Kasumi-1 (cell line): ENCODE measurements at regions not wholly inside any gene's neighbourhood (a gene's known extent, or its start where the extent isn't known, plus 50 kb on each side); places are given as distances from the start of the nearest gene placed in this dataset.
"Not testable (repeated sequence)": the region's sequence is repeated elsewhere in the genome, so short reads cannot be mapped to it uniquely, and the experiment has no call there.

ENCODE experiments used
- DNase-seq, 2 experiments: peaks; one replicate each; lab custom pipeline; 2025; lab: John Stamatoyannopoulos, UW

DNA sequence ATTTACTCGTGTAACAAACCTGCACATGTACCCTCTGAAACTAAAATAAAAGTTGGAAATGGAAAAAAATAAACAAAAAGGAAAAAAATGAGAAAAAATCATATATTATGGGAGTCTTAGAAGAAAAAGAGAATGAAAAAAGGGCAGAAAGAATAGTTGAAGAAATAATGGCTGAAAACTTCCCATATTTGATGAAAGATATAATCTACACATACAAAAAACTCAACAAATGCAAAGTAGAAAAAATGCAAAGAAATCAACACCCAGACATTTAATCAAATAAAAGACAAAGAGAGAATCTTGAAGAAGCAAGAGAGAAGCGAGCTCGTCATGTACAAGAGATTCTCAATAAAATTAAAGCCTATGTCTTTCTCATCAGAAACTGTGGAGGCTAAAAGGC lies 73.8 kb downstream of the SLC25A46 start:
- no peak for DNase-seq

DNA sequence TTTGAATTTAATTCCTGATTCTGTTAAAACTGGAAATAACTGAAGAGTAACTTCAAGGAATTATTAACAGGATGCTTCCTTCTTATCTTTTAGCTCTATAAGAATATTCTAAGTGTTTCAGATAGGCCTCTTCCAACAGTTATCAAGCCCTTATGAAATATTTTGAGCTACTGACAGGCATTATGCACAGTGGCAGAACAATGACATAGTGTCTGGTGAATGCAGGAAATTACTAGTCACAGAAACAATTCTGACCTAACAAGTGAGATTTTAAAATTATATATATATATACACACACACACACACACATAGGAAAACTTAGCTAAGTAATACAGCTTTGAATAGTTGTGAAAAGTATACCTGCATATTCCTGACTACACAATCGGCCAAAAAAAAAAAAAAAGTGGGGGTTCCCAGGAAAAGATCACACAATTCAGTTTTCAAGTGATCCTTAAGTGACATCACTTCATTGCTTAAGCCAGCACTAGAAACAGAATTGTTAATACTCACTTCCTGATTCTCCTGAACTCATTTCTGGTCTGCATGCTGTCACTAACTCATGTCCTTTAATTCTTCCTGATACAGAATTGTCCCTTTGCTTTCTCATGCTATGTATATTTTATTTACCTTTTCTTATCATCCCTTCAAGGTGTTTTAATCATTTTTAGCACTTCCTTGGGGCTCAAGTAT lies 77.3 kb downstream of the SLC25A46 start:
- DNase-seq: peak in 1 of 2 experiments; percentile 5

DNA sequence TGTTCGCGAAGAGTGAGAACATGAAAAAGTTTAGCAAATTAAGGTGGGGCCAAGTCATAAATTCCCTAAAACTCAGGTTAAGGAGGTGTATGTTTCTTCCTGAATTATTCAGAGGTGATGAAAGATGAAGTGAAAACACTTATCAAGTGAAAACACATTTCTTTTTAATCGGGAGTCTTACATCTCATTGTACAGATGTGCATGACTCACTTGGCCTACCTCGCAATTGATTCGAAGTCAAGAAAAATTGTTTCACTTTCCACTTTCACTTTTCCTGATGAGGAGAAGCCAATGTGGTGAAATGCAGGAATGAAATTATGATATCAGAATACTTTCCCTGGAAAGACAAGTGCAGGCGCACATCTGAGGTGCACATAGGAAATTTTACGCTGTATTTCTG lies 78.7 kb downstream of the SLC25A46 start:
- no peak for DNase-seq

DNA sequence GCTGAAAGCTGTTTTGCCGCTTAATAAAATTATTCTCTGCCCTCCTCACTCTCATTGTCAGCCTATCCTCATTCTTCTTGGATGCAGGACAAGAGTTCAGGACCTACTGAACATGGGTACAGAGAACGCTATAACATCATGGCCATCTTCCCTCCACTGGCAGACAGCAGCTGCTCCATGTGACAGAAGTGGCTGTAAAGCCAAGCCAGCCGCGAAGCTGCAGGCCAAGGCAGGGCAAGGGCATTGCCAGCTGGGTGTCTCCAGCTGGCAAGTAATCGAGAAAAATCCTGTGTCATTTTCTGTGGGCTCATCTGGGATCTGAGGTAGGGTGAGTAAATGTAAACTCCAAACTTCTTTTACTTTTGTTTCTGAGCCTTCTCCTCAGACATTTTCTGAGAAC lies 84.8 kb downstream of the SLC25A46 start:
- no peak for DNase-seq

DNA sequence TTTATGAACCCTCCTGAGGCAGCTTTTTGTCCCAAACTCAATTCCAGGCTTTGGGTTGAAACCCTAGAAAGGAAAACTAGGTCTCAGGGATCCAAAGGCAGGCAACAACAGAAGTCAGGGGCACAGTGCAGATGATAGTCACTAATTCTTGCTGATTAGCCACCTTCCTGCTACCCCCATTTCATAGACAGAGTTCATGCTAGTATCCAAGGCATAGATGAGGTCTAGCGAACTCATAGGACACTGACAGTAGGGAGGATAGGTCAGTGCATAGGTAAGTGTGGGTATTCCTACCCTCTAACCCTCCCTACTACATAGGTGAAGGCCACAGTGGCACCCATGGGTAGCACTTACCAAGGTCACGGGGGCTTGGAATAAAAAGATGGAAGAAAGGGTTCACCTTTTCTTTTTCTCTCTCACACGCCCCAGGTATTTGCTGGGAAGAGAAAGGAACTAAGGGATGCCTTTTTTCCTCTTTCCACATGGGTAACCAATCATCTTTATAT lies 86.2 kb downstream of the SLC25A46 start:
- DNase-seq: no peak

DNA sequence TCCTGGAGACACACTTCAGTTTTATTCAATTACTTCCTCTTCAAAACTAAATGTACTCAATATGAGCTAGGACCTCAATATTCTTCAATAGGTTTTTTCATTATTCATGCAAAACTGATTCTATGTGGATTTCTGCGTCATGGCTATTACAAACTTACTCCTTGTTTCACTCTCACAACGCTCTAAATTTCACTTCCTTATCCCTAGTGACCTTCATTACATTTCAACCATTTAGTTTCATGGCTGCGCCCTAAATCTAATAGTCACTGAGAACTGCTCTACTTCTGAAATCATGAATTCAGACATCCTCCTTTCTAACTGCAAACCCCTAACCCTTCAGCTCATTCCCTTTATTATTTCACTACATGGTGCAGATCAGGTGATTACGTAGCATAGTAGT lies 93.9 kb downstream of the SLC25A46 start:
- DNase-seq: no peak

DNA sequence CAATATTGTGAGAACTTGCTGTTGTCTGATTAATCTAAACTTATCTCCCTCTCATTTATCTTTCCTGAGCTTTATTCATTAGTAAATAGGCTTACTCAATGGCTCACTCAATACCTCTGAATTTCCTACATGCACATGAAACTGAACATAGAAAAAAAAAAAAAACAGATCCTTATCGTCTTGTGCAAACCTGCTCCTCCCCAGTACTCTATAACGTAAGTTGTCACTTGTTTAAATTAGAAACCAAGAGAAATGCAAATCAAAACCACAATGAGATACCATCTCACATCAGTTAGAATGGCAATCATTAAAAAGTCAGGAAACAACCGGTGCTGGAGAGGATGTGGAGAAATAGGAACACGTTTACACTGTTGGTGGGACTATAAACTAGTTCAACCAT lies 96.1 kb downstream of the SLC25A46 start:
- not testable (repeated sequence) for DNase-seq

DNA sequence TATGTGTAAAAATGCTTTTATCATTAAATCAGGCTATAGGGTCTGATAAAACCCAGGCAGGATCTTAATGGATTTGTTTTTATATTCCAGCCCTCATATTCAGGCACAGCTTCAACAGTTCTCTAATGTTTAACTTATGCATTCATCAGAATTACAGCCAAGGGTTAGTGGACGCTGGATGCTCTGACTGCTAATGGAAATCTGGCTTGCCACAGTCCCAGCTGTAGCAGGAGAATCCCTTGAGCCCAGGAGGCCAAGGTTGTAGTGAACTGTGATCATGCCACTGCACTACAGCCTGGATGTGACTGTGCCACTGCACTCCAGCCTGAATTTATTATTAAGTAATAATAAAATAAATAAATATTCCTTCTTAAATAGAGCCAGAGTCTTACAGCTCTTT lies 98.0 kb downstream of the SLC25A46 start:
- DNase-seq: no peak

DNA sequence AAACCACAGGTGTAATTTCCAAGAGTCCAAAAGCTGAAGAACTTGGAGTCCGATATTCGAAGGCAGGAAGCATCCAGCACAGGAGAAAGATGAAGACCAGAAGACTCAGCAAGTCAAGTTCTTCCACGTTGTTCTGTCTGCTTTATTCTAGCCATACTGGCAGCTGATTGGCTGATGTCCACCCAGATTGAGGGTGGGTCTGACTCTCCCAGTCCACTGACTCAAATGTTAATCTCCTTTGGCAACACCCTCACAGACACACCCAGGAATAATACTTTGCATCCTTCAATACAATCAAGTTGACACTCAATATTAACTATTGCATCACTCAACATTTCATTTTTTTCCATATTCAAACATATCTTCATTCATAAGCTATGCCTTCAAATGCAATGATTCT lies 99.5 kb downstream of the SLC25A46 start:
- DNase-seq: not testable (repeated sequence)

DNA sequence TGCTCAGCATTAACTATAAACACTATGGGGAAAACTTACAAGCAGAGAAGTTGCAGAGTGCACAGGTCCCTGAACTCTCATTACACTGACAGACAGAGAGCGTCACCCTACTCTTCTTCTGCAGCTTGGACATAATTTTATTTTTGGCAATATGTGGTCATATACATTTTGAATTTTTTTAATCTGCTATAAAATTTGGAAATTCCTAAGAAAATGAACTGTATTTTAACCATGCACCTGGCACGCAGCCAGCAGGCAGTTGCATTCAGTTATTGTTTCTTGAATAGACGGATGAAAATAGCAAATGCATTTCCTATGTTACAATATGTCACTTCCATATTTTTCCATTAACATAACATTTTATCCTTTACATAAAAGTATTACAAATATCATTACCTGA lies 100.2 kb downstream of the SLC25A46 start:
- no peak for DNase-seq

DNA sequence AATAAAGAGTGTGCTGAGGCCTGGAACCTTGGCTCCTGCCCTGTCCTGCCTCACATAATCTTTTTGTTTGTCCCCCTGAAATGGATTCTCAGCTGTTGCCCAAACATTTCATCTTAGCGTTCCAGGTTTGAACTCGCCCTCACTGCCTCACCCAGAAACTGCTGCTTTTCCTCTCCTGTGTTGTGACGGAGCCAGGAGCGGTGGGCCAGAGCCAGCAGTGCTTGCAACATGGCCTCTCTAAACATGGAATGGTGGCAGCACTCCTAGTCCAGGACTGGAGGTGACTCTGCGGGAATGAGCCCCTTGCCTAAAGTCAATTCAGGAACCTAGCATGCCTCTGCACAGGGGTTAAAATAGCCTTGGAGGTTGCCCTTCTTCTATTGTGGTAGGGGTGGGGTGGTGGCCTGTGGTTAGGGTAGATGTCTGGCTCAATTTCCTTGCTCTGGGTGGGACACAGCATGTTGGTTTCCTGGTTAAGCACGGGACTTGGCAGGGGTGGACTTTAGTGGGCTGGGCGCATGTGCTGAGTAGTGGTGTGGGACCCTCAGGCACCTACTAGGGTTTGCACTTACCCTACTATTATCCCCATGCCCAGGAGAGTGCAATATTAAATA lies 101.6 kb downstream of the SLC25A46 start:
- DNase-seq: no peak

DNA sequence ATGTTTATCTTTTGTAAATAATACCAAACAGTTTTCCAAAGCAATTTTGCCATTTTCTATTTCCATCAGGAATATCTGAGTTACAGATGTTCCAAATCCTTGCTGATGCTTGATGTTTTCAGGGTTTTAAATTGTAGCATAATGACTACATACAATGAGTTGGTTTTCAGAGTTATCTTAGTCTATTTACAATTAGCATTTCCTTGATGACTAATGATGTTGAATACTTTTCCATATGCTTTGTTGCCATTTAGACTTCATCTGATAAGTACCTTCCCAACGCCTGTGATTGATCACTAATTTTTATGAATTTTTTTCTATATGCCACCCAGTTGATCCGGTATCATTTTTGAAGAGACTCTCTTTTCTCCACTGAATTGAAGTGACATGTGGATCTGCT lies 102.3 kb downstream of the SLC25A46 start:
- no peak for DNase-seq

DNA sequence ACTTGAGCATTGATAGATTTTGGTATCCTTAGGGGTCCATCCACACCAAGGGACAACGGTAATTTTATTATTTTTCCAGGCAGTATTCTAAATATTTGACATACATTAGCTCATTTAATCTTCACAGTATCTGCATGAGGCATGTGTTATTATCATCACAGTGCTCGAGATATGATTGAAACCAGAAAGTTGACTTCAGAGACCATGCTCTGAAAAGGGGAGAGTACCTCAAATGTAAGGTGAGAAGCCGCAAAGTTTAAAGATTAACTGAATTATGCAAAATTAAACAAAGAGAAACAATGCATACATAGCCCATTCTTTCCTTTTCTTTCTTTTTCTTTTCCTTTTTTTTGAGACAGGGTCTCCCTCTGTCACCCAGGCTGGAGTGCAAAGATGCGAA lies 104.1 kb downstream of the SLC25A46 start:
- DNase-seq: no peak

DNA sequence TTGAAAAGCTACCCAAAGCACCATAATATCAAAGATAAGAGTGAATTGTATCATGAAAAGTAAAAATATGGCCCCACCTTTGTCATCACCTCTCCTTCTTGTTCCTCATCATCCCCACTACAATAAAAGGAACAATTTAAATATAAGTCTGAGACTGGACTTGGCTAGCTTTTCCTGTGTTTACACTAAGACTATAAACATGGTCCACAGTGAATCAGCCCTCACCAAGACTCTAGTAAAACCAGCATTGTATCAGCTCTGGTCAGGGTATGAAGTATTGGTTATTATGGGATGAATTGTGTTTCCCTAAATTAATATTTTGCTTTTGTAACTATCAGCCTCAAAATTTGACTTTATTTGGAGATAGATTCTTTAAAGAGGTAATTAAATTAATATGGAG lies 105.4 kb downstream of the SLC25A46 start:
- DNase-seq: no peak

DNA sequence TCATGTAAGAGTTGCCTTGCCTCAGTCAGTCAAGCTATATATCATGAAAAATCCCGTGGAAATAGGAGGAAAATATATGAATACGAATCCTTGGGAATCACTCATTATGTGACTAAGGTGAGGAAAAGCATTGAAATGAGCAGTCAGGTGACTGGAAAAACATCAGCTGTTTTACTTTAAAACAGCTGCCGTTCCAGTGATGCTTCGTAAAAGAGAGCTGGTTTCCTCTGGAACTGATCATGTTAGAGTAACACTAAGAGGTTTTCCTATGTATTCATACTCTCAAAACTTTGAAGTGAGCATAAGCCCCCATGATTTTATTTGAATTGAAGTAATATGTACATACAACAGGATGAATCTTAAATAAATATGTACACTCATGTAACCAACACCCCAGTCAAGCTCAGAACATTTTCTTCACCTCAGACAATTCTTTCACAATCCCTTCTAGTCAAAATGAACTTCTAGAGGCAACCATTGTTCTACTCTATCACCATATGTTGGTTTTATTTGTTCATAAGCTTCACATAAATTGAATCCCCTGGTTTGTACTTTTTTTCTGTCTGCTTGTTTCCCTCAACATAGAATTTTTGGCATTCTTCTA lies 107.7 kb downstream of the SLC25A46 start:
- no peak for DNase-seq

DNA sequence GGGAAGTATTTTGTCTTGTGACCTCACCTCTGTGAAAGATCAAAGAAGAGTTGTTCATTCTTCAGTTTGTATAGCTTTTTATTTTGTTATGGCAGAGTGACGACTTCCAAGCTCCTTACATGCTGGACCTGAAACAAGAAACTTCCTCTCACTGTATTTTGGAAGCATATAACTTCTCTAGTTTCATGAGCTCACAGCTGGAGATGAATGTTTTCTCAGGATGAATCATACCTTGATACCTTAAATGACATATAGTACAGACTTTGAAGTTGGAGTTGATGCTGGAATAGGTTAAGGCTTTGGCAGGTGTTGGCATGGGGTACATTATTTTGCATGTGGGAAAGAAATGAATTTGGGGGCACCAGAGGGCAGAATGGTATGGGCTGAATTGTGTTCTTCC lies 112.5 kb downstream of the SLC25A46 start:
- DNase-seq: no peak

DNA sequence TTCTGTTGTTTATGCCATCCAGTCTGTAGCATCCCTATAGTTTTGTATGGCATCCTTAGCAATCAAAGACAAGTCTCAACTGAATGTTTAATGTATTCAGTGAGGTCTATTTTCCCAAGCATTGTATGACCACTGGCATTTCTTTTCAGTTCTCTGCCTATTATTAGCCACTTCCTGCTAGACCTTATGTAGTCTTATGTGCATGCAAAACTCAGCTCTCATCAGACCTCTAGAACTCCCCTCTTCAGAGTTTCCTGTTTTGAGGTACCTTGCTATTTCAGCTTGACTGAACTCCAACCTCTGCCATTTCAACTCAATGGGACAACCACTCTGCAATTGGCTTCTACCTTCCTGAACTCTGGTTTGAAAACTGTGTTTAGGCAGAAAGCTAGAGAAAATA lies 113.2 kb downstream of the SLC25A46 start:
- DNase-seq: no peak

DNA sequence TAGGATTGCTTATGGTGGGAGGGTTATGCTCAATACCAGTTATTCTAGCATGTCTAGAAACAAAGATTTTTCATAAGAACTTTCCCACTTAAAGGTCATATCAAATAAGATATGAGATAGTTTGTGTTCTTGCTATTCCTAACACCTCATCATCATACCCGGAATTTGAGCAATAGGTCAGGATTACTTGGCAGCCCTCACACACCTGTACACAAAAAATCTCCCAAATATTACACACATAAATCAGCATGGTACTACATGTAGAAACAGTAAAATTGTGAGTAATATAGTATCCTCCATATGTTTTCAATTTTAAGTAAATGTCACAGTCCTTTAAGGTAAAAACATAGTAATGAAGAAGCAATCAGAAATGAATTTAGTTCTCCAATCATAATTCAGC lies 113.7 kb downstream of the SLC25A46 start:
- DNase-seq: no peak

DNA sequence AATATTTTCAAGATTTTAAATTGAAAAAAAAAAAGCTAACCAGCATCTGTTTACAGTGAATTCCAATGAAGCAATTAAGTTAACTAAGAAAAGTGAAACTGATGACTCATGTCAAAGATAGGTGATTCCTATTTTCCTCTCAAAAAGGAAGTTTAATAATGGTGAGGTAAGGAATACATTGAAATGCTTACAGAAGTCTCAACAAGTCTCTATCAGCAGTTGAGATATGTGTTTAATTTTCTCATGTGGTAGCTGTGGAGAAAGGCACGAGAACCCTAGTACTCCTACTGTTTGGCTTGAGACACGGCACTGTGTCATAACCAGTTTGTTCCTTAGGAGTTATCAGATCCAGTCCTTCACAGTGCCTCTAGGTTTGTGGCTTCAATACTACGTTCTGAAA lies 114.5 kb downstream of the SLC25A46 start:
- DNase-seq: no peak

DNA sequence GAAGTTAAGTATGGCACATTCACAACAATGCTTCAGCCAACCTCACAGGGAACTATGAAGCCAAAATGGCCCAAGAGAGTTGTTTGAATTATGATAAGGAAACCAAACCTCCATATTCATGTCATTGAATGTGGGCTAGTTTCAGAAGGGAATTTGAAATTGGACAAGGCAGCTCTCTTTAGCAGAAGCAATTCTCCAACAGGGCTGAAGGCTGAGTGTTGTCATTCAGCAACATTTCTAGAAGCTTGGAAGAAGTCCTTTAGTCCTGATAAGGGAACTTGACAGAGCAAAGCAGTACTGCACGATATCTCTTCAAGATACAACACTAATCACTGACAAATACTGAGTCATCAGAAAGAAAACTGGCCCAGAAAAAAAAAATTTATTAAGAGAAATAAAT lies 115.4 kb downstream of the SLC25A46 start:
- no peak for DNase-seq

DNA sequence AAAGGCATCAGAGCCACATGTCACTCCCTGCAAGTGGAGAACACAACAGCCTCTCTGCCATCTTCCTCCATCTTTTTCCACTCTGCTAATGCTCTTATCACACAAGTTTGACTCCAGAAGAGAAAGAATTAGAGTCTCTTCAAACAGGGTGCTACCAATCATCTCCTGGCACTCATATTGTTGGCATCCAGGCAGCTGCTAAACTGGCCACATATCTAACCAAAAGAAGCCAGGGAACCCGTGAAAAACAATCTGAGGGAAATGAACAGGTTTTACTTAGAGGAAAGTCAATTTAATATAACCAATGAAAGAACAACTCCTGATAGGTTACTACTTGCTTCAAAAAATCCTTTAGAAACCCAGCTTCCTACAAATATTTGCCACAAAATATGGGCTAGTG lies 117.2 kb downstream of the SLC25A46 start:
- DNase-seq: no peak

DNA sequence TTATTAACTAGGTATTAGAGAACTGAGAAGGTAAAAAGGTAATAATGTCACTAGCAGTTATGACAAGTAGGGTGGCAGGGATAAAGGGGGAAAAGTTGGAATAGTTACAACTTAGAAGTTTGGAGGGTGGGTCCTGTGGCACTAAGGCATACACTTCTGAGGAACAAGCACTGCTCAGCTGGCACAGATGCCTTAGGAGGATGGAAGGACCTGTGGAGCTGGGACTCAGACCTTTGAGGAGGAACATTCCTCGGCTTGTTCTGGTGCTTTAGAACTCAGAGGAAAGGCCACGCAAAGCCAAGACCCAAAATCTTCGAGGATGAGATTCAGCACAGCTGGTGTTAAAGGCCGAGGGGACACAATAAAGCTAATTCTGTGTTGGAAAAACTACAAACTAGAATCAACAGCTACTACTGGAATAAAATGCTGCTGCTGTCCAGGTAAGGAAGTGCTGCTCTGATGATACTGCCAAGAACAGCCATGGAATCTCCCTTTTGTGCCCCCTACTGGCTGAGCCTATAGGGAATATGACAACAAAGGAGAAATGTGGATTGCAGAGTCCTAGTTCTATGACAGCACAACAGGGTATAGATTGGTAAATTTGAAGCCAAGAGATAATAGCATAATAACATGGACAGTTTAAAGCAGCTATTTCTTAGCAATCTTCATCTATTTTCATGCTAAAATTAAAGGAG lies 126.7 kb downstream of the SLC25A46 start:
- peak; percentile 68 to 72 for DNase-seq

DNA sequence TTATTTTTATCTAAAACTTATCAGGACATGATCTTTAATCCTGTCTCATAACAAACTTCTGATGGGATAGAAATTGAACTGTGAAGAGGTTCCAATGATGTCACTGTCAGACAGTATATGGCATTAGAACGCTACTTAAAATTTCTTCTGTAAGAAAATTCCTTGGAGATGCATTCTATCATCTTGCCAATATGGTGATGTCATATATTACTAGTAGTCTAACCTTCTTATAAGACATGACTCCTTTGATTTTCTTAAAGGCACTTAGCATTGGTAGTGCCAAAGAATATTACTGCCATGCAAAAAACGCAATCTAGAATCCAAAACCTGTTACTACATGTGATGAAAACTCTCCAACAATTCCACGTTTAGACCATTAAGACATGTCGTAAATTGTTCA lies 131.1 kb downstream of the SLC25A46 start:
- DNase-seq: no peak
